Occipital lobe (tissue), 1 donor: ENCODE measurements at regions not wholly inside any gene's neighbourhood (a gene's known extent, or its start where the extent isn't known, plus 50 kb on each side); places are given as distances from the start of the nearest gene placed in this dataset.

Experiments used
- DNase-seq: peaks from one replicate; lab custom pipeline; 2025; lab: John Stamatoyannopoulos, UW

DNA sequence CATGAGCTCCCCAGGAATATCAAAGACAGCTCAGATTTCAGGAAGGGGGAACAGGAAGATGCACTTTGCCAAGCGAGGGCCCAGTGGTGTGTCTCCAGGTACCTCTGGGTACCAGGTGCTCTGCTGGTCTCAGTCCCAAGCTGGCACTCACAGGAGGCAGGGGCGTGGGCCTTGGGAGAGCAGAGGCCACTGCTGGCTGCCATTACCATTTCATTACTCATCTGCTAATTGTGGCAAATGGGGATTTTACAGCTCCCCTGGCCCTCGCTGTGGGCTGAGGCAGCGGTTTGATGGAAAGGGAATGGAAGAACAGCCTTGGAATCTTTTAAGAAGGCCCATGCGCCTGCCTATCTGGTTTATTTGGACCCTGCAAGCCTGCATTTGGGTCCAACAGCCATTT lies 192.0 kb upstream of the NAV2 start:
- no peak for DNase-seq

- DNase-seq, result no peak
Measured at GRCh38 chr11:19519912-19520641, 192.6 kb upstream of the NAV2 start.

DNA sequence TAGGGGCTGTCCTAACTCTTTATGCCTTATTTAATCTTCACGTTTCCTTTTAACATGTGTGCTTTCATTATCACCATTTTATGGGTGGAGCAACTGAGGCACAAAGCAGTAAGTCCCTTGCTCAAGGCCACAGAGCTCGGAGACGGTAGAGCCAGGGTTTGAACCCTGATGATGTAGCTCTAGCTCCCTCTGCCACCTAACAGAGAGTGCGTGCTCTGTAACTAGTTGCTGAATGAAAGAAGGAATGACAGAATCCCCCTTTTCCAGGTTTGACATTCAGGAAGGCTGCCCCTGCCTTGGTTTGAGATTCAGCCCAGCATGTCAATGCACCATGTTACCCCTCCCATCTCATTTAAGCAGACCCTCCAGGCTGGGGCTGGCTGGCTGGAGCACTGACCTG lies 193.3 kb upstream of the NAV2 start:
- no peak for DNase-seq

GRCh38 chr11:19513253-19513652 lies 199.4 kb upstream of the NAV2 start:
- DNase-seq, result no peak

- DNase-seq, result no peak
Measured at GRCh38 chr11:19512618-19513017, 200.0 kb upstream of the NAV2 start.

GRCh38 chr11:19511413-19512183 lies 201.0 kb upstream of the NAV2 start:
- peak; percentile 63 for DNase-seq

GRCh38 chr11:19511066-19511412 lies 201.6 kb upstream of the NAV2 start:
- no peak for DNase-seq

- DNase-seq, result no peak
Measured at GRCh38 chr11:19510468-19510867, 202.2 kb upstream of the NAV2 start.

DNA sequence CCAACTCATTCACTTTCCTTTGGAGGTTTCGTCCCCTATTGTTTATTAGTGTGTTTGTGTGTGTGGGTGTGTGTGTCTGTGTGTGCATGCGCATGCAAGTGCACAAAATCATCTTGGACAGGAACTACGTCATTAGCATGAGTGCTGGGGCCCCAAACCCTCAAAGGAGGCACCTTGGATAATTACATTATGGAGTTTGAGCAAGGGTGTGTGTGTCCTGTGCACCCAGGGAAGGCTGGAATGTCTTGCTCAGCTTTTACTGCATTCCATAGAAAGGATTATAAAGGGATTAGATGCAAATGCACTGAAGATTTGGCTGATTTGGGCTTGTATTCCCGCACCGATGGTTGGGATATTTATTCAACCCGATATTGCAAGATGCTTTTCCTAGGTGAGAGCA lies 203.4 kb upstream of the NAV2 start:
- DNase-seq, result no peak

GRCh38 chr11:19508165-19508564 lies 204.5 kb upstream of the NAV2 start:
- DNase-seq, result no peak

DNA sequence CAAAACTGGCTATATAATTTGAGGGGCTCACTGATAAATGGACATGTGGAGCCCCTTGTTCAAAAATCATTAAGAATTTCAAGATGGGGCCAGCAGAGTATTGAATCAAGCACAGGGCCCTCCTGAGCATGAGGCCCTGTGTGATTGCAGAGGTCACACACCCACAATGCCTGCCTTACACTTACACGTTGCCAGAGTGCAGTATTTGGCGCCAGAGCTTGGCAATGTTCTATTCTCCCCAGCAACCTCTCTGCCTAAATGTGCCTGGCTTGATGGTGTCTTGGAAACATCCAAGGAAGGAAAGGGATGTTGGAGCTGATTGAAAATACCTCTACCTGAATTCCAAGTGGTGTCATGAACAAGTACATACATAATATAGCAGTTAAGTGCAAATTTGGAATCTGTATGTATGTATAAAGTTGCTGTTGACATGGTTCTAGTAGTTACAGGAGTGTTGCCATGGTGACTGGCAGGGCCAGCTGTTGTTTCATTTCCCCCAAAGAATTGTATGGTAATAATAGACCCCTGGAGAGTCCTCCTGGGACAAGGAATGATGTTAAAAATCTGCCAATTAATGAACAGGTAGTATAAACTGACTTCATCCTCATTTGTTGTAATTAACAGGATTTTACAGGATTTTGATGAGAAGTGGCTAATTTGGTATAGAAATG lies 205.7 kb upstream of the NAV2 start:
- DNase-seq, result no peak

DNA sequence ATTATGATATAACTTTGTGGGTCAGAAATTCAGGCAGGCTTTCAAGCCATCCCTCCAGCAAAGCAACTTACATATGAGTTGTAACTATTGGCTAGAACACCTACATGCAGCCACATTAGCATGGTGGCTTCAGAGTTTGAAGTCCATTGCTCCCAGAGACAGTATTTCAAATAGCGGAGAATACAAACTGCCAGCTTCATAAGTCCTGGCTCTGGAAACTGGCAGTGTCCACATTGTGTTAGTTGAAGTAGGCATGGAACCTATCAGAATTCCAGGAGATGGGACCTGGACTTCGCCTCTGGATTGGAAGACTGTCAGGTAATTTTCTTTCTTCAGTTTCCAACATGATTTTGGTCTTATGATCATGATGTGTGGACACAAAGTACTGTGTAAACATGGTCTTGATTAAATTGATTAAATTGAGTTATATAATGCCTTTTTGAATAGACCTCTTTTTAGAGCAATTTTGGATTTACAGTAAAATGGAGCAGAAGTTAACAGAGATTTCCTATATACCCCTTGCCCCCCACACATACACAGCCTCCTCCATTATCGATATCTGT lies 209.9 kb upstream of the NAV2 start:
- DNase-seq, result no peak

DNA sequence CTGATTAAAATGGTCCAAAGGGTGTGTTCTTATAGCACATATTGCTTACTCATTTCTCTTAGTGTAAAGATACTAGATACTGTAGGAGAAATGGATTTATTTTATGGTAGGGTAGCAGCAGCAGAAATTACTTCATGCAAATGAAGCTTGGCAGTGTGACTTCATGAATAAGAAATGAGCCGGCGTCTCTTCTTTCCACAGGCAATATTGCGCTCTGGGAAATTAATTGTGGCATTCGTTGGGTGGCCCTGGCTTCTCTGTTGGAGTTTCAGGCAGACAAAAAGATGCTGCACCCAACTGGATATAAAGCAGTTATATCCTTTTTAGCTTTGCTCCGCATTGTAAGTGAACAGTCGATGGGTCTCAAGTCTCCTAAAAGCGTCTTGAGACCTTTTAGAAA lies 211.0 kb upstream of the NAV2 start:
- DNase-seq, result no peak

DNA sequence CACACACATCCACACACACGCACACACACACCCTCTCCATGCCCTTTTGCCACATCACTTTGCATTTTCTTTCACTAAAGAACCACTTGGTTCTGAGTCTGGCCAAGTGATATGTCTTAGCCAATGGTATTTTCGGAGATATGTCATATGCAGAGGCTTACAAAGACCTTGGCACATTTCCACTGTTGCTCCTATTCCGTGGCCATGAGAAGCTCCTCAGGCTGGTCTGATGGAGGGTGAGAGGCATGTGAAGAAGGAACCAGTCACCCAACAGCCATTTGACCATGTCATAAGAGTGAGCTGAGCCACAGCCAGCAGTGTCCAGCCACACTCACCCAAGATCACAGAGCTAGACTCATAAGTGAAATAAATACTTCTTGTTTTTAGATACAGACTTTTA lies 212.6 kb upstream of the NAV2 start:
- no peak for DNase-seq

DNA sequence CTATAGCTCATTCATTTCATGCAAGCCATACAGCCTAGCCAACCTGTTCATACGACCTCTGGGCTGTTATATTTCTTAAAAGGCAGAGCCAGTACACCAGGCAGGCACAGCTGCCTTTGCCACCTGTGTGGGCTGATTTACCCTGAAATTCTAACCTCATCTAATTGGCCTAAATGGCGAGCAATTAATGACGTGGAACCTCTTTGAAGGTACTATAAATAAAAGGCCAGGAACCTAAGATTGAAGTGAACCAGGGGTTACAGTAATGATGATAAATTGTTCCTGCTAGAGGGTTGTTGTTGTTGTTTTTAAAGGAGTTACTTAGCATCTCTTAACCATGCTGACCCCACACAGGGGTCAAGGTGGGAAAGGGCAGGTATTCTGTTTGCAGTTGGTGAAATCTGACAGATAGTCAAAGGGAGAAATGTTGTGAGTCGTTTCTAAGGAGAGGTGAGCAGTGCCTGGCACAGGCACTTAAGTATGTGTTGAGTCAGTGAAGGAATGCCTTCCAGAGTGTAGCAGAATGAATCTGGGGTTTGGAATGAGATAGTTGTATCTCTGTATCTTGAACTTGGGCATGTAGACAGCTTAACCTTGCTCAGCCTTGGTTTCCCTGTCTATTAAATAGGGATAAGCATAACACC lies 213.5 kb upstream of the NAV2 start:
- DNase-seq, result no peak

GRCh38 chr11:19493446-19494213 lies 219.0 kb upstream of the NAV2 start:
- no peak for DNase-seq

DNA sequence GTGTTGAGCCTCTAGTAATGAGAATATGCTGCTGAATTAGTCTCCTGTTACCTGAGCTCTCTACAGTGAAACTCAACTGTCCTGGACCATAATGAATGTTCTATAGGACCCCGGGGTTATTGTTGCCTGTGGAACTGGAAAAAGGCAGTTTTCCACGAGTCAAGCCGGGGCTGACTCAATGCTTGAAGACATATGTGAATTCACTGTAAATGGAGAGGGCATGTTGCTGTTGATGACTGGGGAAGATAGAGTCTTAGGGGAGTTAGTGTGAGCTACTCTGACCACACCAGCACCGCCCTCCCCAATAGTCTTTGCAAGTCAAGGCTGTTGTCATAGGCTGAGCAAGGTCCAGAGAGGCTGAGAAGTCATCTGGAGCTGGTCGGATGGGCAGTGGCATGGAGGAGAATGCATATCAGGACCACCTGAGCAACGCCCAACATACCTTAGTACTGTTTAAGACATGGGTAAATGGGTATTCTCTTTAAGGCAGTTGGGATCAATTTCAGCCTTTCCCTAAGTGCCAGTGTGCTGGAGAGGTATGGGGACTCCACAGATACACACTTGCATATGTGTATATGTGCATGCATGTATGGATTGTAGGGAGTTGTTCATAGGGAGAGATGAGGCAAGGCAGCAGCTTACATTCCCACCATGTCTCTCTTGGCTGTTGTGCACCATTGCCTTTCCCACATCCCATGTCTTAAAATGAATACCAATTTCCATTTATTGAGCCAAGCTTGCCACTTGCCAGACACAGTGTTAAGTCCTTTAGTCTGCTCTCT lies 230.1 kb upstream of the NAV2 start:
- no peak for DNase-seq

- DNase-seq, result no peak
Measured at GRCh38 chr11:19480540-19480939, 232.1 kb upstream of the NAV2 start.

- no peak for DNase-seq
Measured at GRCh38 chr11:19478891-19479290, 233.7 kb upstream of the NAV2 start.
